ENCODE measurements at regions not wholly inside any gene's neighbourhood (a gene's known extent, or its start where the extent isn't known, plus 50 kb on each side); places are given as distances from the start of the nearest gene placed in this dataset.

DNA sequence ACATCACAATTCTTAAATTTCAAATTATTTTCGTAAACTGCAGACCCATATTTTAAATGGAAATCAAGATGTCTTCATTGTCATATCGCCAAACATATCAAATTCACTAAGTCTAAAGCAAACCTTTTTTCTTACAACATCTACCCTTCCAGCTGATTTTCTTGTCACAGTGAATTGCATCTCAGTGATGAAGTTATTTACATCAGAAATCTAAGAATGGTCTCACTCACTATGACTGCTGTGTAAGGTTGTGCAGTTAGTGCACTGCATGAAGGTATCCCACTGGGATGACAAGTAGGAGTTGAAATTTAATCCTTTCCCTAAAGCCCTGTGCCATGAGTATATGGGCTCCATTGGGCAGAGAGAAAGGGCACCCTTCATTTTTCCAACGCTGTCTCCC lies 399.4 kb upstream of the ITGA1 start:
- WGBS, 2 experiments: 95% methylated on average over 3 of the region's 3 CpGs

DNA sequence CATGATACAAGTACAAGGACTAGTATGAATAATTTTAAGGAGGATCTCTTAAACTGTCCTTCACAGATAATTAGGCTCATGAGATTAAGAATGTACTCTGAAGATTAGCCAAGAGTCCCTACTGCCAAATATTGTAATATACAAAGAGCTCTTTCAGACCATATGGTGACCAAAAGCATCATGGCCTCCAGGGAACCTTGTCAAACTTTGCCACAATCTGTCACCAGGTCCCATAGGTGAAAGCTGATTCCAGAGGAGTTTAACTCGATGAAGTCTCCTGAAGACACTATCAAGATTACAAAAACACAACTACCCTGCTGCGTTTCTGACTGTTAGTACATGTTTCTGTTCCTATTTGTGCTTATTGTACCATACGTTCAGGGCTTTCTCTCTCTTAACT lies 395.4 kb upstream of the ITGA1 start:
- 91% methylated on average over 3 of the region's 3 CpGs for WGBS, 2 experiments
- Histone ChIP-seq H3K4me1 (ENCODE audit: control insufficient read depth, insufficient read depth, low read length) (no peaks in the 10 kb centered on the region), H3K4me3 (ENCODE audit: insufficient read depth, low read depth, low read length) (no peak overlapping the region), H3K27ac (ENCODE audit: insufficient read depth, low read depth, low read length, poor library complexity, severe bottlenecking) (no peak overlapping the region), H3K9me3 (ENCODE audit: control insufficient read depth, low read length) (no peaks in the 10 kb centered on the region), H3K27me3 (ENCODE audit: control insufficient read depth, insufficient read depth, low read length, poor library complexity, severe bottlenecking) (no peaks in the 10 kb centered on the region), H3K36me3 (ENCODE audit: control insufficient read depth, insufficient read depth, low read length) (no peaks in the 10 kb centered on the region)

More for the DNA sequence above, 399.4 kb upstream of the ITGA1 start:
- no peaks in the 10 kb centered on the region for H3K9me3 ChIP-seq (ENCODE audit: control insufficient read depth, low read length)
- no peak overlapping the region for H3K27ac ChIP-seq (ENCODE audit: insufficient read depth, low read depth, low read length, poor library complexity, severe bottlenecking)
- H3K36me3 ChIP-seq (ENCODE audit: control insufficient read depth, insufficient read depth, low read length): no peaks in the 10 kb centered on the region
- no peaks in the 10 kb centered on the region for H3K27me3 ChIP-seq (ENCODE audit: control insufficient read depth, insufficient read depth, low read length, poor library complexity, severe bottlenecking)
- H3K4me3 ChIP-seq (ENCODE audit: insufficient read depth, low read depth, low read length): no peak overlapping the region
- no peaks in the 10 kb centered on the region for H3K4me1 ChIP-seq (ENCODE audit: control insufficient read depth, insufficient read depth, low read length)

DNA sequence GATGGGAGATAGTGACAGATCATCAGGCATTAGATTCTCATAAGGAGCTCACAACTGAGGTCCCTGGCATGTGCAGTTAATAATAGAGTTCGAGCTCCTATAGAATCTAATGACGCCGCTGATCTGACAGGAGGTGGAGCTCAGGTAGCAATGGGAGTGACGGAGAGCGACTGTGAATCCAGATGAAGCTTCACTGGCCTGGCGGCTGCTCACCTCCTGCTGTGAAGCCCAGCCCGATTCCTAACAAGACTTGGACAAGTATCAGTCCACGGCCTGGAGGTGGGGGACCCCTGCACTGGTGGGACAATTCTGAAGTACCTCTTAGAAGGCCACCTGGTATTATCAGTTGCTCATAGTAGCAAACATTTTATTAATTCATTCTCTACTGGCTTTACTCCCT lies 377.9 kb upstream of the ITGA1 start:
- Histone ChIP-seq H3K36me3 (ENCODE audit: control insufficient read depth, insufficient read depth, low read length) (no peaks in the 10 kb centered on the region), H3K27me3 (ENCODE audit: control insufficient read depth, insufficient read depth, low read length, poor library complexity, severe bottlenecking) (no peaks in the 10 kb centered on the region), H3K4me1 (ENCODE audit: control insufficient read depth, insufficient read depth, low read length) (no peaks in the 10 kb centered on the region), H3K9me3 (ENCODE audit: control insufficient read depth, low read length) (no peaks in the 10 kb centered on the region), H3K4me3 (ENCODE audit: insufficient read depth, low read depth, low read length) (no peak overlapping the region), H3K27ac (ENCODE audit: insufficient read depth, low read depth, low read length, poor library complexity, severe bottlenecking) (no peak overlapping the region)
- 92 to 94% methylated on average over 8 of the region's 8 CpGs for WGBS, 2 experiments

DNA sequence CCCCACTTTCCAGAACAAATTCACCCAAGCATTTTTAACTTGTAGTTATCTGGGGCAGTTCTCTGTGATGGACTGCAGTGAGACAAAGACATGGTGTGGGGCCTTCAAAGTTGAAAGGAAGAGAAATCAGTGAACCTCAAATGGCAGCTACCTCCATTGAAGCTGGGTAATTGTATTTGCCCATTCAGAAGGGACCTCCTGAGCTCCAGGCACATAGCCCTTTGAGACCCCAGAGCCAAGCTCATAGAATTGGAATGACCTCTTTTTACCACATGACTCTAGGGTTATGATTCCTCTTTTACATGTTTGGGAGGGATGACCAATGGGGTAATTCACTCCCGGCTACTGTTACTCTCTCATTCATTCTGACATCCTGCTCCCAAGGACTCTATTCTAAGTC lies 368.4 kb upstream of the ITGA1 start:
- Histone ChIP-seq H3K36me3 (ENCODE audit: control insufficient read depth, insufficient read depth, low read length) (no peaks in the 10 kb centered on the region), H3K9me3 (ENCODE audit: control insufficient read depth, low read length) (no peaks in the 10 kb centered on the region), H3K4me3 (ENCODE audit: insufficient read depth, low read depth, low read length) (no peak overlapping the region), H3K27me3 (ENCODE audit: control insufficient read depth, insufficient read depth, low read length, poor library complexity, severe bottlenecking) (no peaks in the 10 kb centered on the region), H3K27ac (ENCODE audit: insufficient read depth, low read depth, low read length, poor library complexity, severe bottlenecking) (peak overlapping the region; percentile 27), H3K4me1 (ENCODE audit: control insufficient read depth, insufficient read depth, low read length) (peaks cover 3% of the 10 kb centered on the region)
- 23 to 33% methylated on average over 1 of the region's 1 CpG for WGBS, 2 experiments

- Histone ChIP-seq H3K9me3 (ENCODE audit: control insufficient read depth, low read length) (no peaks in the 10 kb centered on the region), H3K36me3 (ENCODE audit: control insufficient read depth, insufficient read depth, low read length) (no peaks in the 10 kb centered on the region), H3K4me3 (ENCODE audit: insufficient read depth, low read depth, low read length) (no peak overlapping the region), H3K27me3 (ENCODE audit: control insufficient read depth, insufficient read depth, low read length, poor library complexity, severe bottlenecking) (no peaks in the 10 kb centered on the region), H3K27ac (ENCODE audit: insufficient read depth, low read depth, low read length, poor library complexity, severe bottlenecking) (no peak overlapping the region), H3K4me1 (ENCODE audit: control insufficient read depth, insufficient read depth, low read length) (no peaks in the 10 kb centered on the region)
- 93 to 96% methylated on average over 4 of the region's 4 CpGs for WGBS, 2 experiments
Measured at GRCh38 chr5:52427615-52428014, 360.1 kb upstream of the ITGA1 start.

- no peak overlapping the region for H3K27ac ChIP-seq (ENCODE audit: insufficient read depth, low read depth, low read length, poor library complexity, severe bottlenecking)
- no peaks in the 10 kb centered on the region for H3K27me3 ChIP-seq (ENCODE audit: control insufficient read depth, insufficient read depth, low read length, poor library complexity, severe bottlenecking)
- no peaks in the 10 kb centered on the region for H3K9me3 ChIP-seq (ENCODE audit: control insufficient read depth, low read length)
- no peaks in the 10 kb centered on the region for H3K36me3 ChIP-seq (ENCODE audit: control insufficient read depth, insufficient read depth, low read length)
- no peak overlapping the region for H3K4me3 ChIP-seq (ENCODE audit: insufficient read depth, low read depth, low read length)
- WGBS, 2 experiments: 82 to 91% methylated on average over 3 of the region's 3 CpGs
- H3K4me1 ChIP-seq (ENCODE audit: control insufficient read depth, insufficient read depth, low read length): no peaks in the 10 kb centered on the region
Measured at GRCh38 chr5:52428977-52429489, 358.7 kb upstream of the ITGA1 start.

DNA sequence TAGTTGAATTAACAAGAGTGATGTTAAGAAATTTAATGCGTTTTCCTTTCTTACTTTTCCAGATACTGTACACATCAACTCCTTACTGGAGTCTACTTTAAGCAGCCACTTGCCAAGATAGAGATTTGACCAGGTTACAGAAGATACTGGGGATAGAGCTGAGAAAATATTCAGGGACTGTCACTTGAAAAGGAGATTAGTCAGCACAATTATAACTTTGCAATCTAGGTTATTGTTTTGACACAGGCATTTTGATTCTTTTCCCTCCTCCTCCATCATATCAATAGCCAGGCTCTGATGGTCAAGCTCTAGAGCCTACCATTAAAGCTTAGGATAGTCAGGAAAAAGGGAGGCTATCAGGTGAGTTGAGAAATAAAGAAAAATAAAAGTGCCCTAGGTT lies 345.9 kb upstream of the ITGA1 start:
- H3K36me3 ChIP-seq (ENCODE audit: control insufficient read depth, insufficient read depth, low read length): no peaks in the 10 kb centered on the region
- WGBS, 2 experiments: 100% methylated on average over 1 of the region's 1 CpG; no CpG with 5 or more reads in 1 of the 2 experiments

DNA sequence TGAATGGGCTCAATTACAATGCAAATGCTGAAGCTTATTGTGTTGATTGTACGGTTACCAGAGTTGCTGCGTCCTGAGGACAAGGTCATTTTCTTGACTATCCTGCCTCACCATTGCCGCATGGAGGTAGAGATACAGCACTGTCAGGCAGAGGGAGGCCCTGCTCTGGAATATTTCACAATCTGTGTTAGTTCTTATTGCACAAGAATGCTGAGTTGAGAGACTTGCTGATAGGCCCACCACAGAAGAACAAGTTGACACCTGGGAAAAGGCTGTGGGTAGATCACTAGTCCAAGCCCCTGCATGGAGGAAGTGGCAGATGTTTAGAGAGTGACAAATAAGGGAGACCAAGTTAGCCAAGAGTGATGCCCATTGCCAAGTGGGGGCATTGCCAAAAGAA lies 344.5 kb upstream of the ITGA1 start:
- Histone ChIP-seq H3K27me3 (ENCODE audit: control insufficient read depth, insufficient read depth, low read length, poor library complexity, severe bottlenecking) (no peaks in the 10 kb centered on the region), H3K27ac (ENCODE audit: insufficient read depth, low read depth, low read length, poor library complexity, severe bottlenecking) (no peak overlapping the region), H3K36me3 (ENCODE audit: control insufficient read depth, insufficient read depth, low read length) (no peaks in the 10 kb centered on the region), H3K4me1 (ENCODE audit: control insufficient read depth, insufficient read depth, low read length) (no peaks in the 10 kb centered on the region), H3K4me3 (ENCODE audit: insufficient read depth, low read depth, low read length) (no peak overlapping the region), H3K9me3 (ENCODE audit: control insufficient read depth, low read length) (no peaks in the 10 kb centered on the region)
- 92 to 99% methylated on average over 3 of the region's 3 CpGs for WGBS, 2 experiments

More for the DNA sequence above, 345.9 kb upstream of the ITGA1 start:
- H3K4me1 ChIP-seq (ENCODE audit: control insufficient read depth, insufficient read depth, low read length): no peaks in the 10 kb centered on the region
- H3K27ac ChIP-seq (ENCODE audit: insufficient read depth, low read depth, low read length, poor library complexity, severe bottlenecking): no peak overlapping the region
- H3K9me3 ChIP-seq (ENCODE audit: control insufficient read depth, low read length): no peaks in the 10 kb centered on the region
- H3K27me3 ChIP-seq (ENCODE audit: control insufficient read depth, insufficient read depth, low read length, poor library complexity, severe bottlenecking): no peaks in the 10 kb centered on the region
- H3K4me3 ChIP-seq (ENCODE audit: insufficient read depth, low read depth, low read length): no peak overlapping the region

DNA sequence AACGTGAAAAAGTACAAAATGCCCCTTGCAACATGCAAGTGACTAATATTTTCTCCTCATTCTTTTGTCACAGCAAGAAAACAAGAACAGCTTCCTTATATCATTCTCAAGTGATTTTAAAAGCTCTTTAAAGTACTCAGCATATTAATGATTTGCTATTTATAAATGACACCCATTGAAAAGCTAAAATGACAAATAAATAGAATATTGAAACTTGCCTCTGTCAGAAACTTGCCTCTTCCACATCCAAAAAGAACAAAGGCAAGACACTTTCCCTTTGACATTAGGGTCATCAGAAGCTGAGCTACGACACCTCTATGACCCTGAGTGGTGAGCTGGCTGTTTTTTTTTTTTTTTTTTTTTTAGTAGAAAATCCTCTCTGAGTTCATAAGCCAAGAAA lies 339.6 kb upstream of the ITGA1 start:
- H3K4me1 ChIP-seq (ENCODE audit: control insufficient read depth, insufficient read depth, low read length): no peaks in the 10 kb centered on the region
- 71 to 83% methylated on average over 1 to 2 of the region's 2 CpGs for WGBS, 2 experiments

GRCh38 chr5:52449516-52449915 lies 338.2 kb upstream of the ITGA1 start:
- Histone ChIP-seq H3K27ac (ENCODE audit: insufficient read depth, low read depth, low read length, poor library complexity, severe bottlenecking) (no peak overlapping the region), H3K4me1 (ENCODE audit: control insufficient read depth, insufficient read depth, low read length) (no peaks in the 10 kb centered on the region), H3K36me3 (ENCODE audit: control insufficient read depth, insufficient read depth, low read length) (no peaks in the 10 kb centered on the region), H3K9me3 (ENCODE audit: control insufficient read depth, low read length) (no peaks in the 10 kb centered on the region), H3K4me3 (ENCODE audit: insufficient read depth, low read depth, low read length) (no peak overlapping the region), H3K27me3 (ENCODE audit: control insufficient read depth, insufficient read depth, low read length, poor library complexity, severe bottlenecking) (no peaks in the 10 kb centered on the region)
- WGBS, 2 experiments: 88 to 91% methylated on average over 3 of the region's 3 CpGs

More for the DNA sequence above, 339.6 kb upstream of the ITGA1 start:
- H3K36me3 ChIP-seq (ENCODE audit: control insufficient read depth, insufficient read depth, low read length): no peaks in the 10 kb centered on the region
- no peak overlapping the region for H3K4me3 ChIP-seq (ENCODE audit: insufficient read depth, low read depth, low read length)
- H3K9me3 ChIP-seq (ENCODE audit: control insufficient read depth, low read length): no peaks in the 10 kb centered on the region
- no peak overlapping the region for H3K27ac ChIP-seq (ENCODE audit: insufficient read depth, low read depth, low read length, poor library complexity, severe bottlenecking)
- H3K27me3 ChIP-seq (ENCODE audit: control insufficient read depth, insufficient read depth, low read length, poor library complexity, severe bottlenecking): no peaks in the 10 kb centered on the region

- no peak overlapping the region for H3K27ac ChIP-seq (ENCODE audit: insufficient read depth, low read depth, low read length, poor library complexity, severe bottlenecking)
- no peaks in the 10 kb centered on the region for H3K36me3 ChIP-seq (ENCODE audit: control insufficient read depth, insufficient read depth, low read length)
- no peaks in the 10 kb centered on the region for H3K9me3 ChIP-seq (ENCODE audit: control insufficient read depth, low read length)
- H3K27me3 ChIP-seq (ENCODE audit: control insufficient read depth, insufficient read depth, low read length, poor library complexity, severe bottlenecking): no peaks in the 10 kb centered on the region
- 63% methylated on average over 1 of the region's 1 CpG; no CpG with 5 or more reads in 1 of the 2 experiments for WGBS, 2 experiments
- no peak overlapping the region for H3K4me3 ChIP-seq (ENCODE audit: insufficient read depth, low read depth, low read length)
- H3K4me1 ChIP-seq (ENCODE audit: control insufficient read depth, insufficient read depth, low read length): no peaks in the 10 kb centered on the region
Measured at GRCh38 chr5:52452098-52452497, 335.6 kb upstream of the ITGA1 start.

Measured in ectodermal cell (in vitro differentiated cells).